ENCODE measurements at regions not wholly inside any gene's neighbourhood (a gene's known extent, or its start where the extent isn't known, plus 50 kb on each side); places are given as distances from the start of the nearest gene placed in this dataset.

DNA sequence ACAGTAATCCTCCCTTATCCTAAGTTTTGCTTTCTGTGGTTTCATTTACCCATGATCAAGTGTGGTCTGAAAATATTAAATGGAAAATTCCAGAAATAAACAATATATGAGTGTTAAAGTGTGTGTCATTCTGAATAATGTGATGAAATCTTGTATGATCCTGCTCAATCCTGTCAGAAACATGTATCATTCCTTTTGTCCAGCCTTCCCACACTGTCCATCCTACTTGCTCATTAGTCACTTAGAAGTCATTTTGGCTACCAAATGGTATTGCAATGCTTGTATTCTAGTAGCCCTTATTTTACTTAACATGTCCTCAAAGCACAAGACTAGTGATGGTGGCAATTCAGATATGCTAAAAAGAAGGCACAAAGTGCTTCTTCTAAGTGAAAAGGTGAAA lies 1211.2 kb upstream of the SORCS1 start:
- Histone ChIP-seq H3K9me3 (ENCODE audit: low read length) (no peaks in the 10 kb centered on the region), H3K27ac (ENCODE audit: low read depth, low read length, poor library complexity, severe bottlenecking) (no peak overlapping the region), H2AFZ (ENCODE audit: low read length) (no peak overlapping the region), H3K36me3 (ENCODE audit: insufficient read depth, low read length) (no peaks in the 10 kb centered on the region), H4K20me1 (ENCODE audit: insufficient read depth, low read length) (no peaks in the 10 kb centered on the region), H3K9ac (ENCODE audit: low read length) (no peak overlapping the region), H3K27me3 (ENCODE audit: insufficient read depth, low read length) (no peaks in the 10 kb centered on the region), H3K4me2 (ENCODE audit: low read length) (no peak overlapping the region), H3K79me2 (ENCODE audit: insufficient read depth, low read length) (no peaks in the 10 kb centered on the region), H3F3A (ENCODE audit: insufficient read depth, low read length) (no peaks in the 10 kb centered on the region), H3K9me2 (ENCODE audit: low read depth, low read length) (no peaks in the 10 kb centered on the region), H3K4me3 (ENCODE audit: low read depth, low read length, poor library complexity, severe bottlenecking) (no peak overlapping the region), H3K4me1 (ENCODE audit: insufficient read depth, low read length, severe bottlenecking) (no peaks in the 10 kb centered on the region)
- TF ChIP-seq, protein P1, sequence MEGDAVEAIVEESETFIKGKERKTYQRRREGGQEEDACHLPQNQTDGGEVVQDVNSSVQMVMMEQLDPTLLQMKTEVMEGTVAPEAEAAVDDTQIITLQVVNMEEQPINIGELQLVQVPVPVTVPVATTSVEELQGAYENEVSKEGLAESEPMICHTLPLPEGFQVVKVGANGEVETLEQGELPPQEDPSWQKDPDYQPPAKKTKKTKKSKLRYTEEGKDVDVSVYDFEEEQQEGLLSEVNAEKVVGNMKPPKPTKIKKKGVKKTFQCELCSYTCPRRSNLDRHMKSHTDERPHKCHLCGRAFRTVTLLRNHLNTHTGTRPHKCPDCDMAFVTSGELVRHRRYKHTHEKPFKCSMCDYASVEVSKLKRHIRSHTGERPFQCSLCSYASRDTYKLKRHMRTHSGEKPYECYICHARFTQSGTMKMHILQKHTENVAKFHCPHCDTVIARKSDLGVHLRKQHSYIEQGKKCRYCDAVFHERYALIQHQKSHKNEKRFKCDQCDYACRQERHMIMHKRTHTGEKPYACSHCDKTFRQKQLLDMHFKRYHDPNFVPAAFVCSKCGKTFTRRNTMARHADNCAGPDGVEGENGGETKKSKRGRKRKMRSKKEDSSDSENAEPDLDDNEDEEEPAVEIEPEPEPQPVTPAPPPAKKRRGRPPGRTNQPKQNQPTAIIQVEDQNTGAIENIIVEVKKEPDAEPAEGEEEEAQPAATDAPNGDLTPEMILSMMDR (IDR thresholded peaks at IDR 0.05; ENCODE audit: low read length), result no peak
- TF ChIP-seq EZH2 (IDR thresholded peaks at IDR 0.05; ENCODE audit: borderline replicate concordance, low read length), result no peak

DNA sequence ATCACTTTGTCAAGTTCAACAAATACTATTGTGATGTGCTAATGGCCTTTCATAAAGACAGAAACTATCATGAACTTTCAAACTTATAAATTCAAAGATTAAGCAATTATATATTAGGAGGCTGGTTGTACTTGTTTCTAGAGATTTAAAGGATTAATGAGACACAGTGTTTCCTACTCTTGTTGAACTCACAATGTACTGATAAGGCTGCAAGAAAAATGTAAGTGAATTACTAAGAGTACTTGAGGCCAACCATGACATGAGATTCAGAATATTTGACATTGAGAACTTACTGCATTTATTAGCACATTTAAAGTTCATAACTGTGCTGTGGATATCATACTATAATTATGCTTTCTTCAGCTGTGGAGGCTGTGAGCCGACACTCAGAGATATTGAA lies 1210.5 kb upstream of the SORCS1 start:
- H3K9me3 ChIP-seq (ENCODE audit: low read length), result no peaks in the 10 kb centered on the region

DNA sequence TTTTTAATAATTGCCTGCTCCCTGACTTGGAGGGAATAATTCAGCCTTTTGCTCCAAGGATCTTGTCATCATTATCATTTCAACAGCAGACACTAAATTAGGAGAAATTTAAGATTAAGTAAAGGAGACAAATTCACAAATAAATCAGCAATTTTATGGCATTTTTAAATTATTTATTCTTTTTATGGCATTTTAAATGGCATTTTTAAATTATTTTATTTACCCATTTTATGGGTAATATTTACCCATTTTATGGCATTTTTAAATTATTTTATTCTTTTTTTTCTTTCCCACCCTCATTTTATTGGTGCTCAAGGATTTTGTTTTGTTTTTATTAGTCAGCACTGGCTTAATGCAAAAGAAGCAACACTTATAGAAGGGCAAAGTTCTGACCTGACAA lies 1201.0 kb upstream of the SORCS1 start:
- no peak overlapping the region for H3K9ac ChIP-seq (ENCODE audit: low read length)
- H3F3A ChIP-seq (ENCODE audit: insufficient read depth, low read length), result no peaks in the 10 kb centered on the region
- H3K9me3 ChIP-seq (ENCODE audit: low read length), result no peaks in the 10 kb centered on the region
- no peak overlapping the region for H3K4me3 ChIP-seq (ENCODE audit: low read depth, low read length, poor library complexity, severe bottlenecking)
- H3K9me2 ChIP-seq (ENCODE audit: low read depth, low read length), result no peaks in the 10 kb centered on the region
- no peaks in the 10 kb centered on the region for H3K27me3 ChIP-seq (ENCODE audit: insufficient read depth, low read length)
- H3K27ac ChIP-seq (ENCODE audit: low read depth, low read length, poor library complexity, severe bottlenecking), result no peak overlapping the region
- no peak for TF ChIP-seq EZH2 (IDR thresholded peaks at IDR 0.05; ENCODE audit: borderline replicate concordance, low read length)
- TF ChIP-seq, protein P1 (IDR thresholded peaks at IDR 0.05; ENCODE audit: low read length), result no peak
- H4K20me1 ChIP-seq (ENCODE audit: insufficient read depth, low read length), result no peaks in the 10 kb centered on the region
- H2AFZ ChIP-seq (ENCODE audit: low read length), result no peak overlapping the region
- H3K4me1 ChIP-seq (ENCODE audit: insufficient read depth, low read length, severe bottlenecking), result no peaks in the 10 kb centered on the region
- no peaks in the 10 kb centered on the region for H3K36me3 ChIP-seq (ENCODE audit: insufficient read depth, low read length)
- no peak overlapping the region for H3K4me2 ChIP-seq (ENCODE audit: low read length)
- no peaks in the 10 kb centered on the region for H3K79me2 ChIP-seq (ENCODE audit: insufficient read depth, low read length)

More for the DNA sequence above, 1210.5 kb upstream of the SORCS1 start:
- Histone ChIP-seq H3K9ac (ENCODE audit: low read length) (no peak overlapping the region), H3K9me2 (ENCODE audit: low read depth, low read length) (no peaks in the 10 kb centered on the region), H3K4me2 (ENCODE audit: low read length) (no peak overlapping the region), H3F3A (ENCODE audit: insufficient read depth, low read length) (no peaks in the 10 kb centered on the region), H3K36me3 (ENCODE audit: insufficient read depth, low read length) (no peaks in the 10 kb centered on the region), H3K27me3 (ENCODE audit: insufficient read depth, low read length) (no peaks in the 10 kb centered on the region), H4K20me1 (ENCODE audit: insufficient read depth, low read length) (no peaks in the 10 kb centered on the region), H3K4me1 (ENCODE audit: insufficient read depth, low read length, severe bottlenecking) (no peaks in the 10 kb centered on the region), H2AFZ (ENCODE audit: low read length) (no peak overlapping the region), H3K79me2 (ENCODE audit: insufficient read depth, low read length) (no peaks in the 10 kb centered on the region), H3K4me3 (ENCODE audit: low read depth, low read length, poor library complexity, severe bottlenecking) (no peak overlapping the region), H3K27ac (ENCODE audit: low read depth, low read length, poor library complexity, severe bottlenecking) (no peak overlapping the region)
- TF ChIP-seq, protein P1 (IDR thresholded peaks at IDR 0.05; ENCODE audit: low read length), result no peak
- TF ChIP-seq EZH2 (IDR thresholded peaks at IDR 0.05; ENCODE audit: borderline replicate concordance, low read length), result no peak

Measured in OCI-LY1 (cell line).